EH (cell line): ENCODE measurements at regions not wholly inside any gene's neighbourhood (a gene's known extent, or its start where the extent isn't known, plus 50 kb on each side); places are given as distances from the start of the nearest gene placed in this dataset.

Experiments
- DNase-seq: peaks from one replicate; pipeline ENCODE4 v3.0.0-alpha.2; 2015; ENCODE audit warnings: low read depth

GRCh38 chr14:84006643-84007155 lies 1523.2 kb upstream of the FLRT2 start:
- no peak for DNase-seq

- no peak for DNase-seq
Observed at GRCh38 chr14:84013424-84013823, 1516.5 kb upstream of the FLRT2 start.

GRCh38 chr14:84017495-84017894 lies 1512.4 kb upstream of the FLRT2 start:
- no peak for DNase-seq

- DNase-seq: no peak
Observed at GRCh38 chr14:84021433-84021832, 1508.5 kb upstream of the FLRT2 start.

DNA sequence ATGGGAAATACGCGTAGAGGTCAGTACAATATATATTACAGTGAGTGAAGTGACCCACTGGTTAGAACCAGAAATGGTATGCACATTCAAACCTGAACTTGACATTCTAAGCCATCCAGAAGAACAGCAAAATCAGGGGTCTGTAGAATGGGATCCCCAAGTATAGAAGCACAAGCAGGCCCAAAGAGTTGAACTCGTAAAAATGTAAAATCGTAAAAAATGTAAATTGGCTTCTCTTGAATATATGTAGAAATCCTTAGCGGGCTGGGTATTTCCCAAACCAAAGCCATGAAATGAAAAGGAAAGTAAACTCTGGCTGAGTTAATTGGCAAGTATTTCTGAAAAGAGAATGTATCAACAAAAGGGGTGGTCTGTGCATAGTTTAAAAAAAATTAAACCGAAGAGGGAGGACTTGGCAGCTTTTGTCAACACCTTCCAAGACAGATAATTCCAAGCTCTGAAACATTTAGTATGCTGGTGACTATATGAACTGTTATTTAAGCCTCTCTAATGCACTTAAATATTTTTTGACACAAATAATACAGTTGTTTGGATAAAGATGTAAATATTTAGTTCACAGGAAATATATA lies 1505.6 kb upstream of the FLRT2 start:
- DNase-seq: no peak

DNA sequence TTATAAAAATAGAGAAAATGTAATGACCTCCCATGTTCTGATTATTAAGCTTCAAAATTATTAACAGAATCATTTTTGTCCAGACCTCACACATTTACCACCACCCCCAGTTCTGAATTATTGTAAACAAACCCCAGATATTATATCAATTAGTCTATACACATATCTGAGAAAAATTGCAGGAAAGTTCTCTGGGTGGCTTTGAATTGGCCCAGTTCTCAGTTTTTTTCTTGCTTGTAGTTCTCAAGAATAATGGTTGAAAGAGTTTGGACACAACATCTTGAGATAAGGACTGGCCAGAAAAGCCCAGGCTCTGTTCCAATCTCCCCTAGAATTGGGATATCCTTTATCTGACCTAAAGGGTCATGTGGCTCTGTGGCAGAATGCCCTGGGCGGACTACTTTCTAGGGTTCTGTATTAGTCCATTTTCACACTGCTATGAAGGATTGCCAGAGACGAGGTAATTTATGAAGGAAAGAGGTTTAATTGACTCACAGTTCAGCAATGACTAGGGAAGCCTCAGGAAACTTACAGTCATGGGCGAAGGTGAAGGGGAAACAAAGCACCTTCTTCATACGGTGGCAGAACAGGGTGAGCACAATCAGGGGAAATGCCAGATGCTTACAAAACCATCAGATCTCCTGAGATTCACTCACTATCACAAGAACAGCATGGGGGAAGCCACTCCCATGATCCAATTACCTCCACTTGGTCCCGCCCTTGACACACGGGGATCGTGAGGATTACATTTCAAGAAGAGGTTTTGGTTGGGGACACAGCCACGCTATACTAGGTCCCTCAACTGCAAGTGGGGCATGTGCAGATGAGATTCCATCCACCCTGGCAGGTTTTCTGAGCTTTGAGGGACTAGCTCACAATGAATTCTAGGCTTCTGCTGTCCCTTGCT lies 1504.6 kb upstream of the FLRT2 start:
- DNase-seq: no peak

DNA sequence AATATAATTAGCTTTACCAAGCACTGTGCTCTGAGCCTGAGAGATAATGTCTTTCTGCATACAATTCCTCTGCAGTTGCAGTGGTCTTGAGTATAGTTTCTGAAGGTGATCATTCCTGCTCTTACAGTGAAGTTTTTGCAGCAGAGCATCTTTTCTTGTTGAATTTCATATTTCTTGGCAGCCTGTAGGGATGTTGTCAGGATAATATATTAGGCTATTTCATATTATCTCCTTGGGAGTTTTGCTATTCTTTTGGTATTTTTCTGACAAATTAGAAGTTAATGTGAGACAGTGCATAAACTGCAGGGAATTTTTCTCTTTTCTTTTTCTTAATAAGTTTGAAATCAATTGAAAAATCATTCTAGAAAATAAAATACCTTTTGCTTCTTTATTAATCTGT lies 1502.6 kb upstream of the FLRT2 start:
- no peak for DNase-seq

DNA sequence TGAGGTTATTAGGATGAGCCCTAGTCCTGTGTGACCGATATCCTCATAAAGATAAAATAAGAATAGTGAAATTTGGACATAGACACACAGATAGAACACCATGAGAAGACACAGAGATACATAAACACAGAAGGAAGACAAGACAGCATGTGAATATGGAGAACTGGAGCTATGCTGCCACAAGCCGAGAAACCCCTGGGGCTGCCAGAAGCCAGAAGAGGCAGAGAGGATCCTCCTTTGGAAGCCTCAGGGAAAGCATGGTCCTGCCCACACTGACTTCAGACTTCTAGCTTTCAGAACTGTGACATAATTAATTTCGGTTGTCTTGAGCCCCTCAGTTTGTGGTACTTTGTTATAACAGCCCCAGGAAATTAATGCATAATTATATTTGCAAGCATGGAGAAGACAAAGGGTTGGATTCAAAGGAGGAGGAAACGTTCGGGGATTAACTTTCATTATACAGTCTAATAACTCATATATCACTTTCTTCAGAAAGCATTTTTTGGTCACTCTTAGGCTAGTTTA lies 1501.8 kb upstream of the FLRT2 start:
- DNase-seq: no peak

GRCh38 chr14:84029246-84029645 lies 1500.7 kb upstream of the FLRT2 start:
- DNase-seq: no peak

DNA sequence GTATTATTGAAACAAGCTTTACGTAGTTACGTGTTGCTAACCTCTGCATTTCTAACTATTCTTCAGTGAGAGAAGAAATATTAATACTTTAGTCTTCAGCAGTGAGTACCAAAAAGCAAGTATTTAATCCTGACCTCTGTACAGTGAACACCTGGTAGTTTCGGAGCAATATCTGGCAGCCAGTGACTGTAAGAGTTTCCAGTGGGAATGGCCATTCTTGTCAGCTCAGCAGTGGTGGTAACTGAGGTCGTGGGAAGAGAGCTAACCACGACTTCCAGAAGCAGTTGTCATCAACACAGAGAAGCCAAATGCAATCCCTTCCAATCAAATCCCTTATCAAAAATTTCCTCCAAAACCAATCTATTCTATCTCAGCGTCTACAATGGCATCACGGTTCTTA lies 1500.2 kb upstream of the FLRT2 start:
- no peak for DNase-seq

DNA sequence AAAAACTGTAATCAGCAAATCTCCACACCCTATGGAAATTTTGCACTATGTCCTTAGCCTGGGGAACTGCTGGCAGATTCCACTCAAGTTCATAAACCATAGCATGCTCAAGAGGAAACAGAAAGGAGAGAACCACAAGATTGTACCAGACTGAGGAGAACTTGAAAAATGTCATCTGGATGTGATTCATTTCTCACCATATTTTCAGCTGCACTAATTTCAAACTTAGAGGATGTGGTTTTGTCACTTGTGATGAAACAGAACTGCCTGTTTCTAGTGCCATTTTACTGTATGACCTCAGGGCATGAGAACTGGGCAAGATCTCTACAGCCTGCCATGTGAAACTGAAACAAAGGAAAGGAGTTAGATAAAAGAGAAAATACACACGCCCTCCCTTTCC lies 1493.1 kb upstream of the FLRT2 start:
- DNase-seq: no peak

GRCh38 chr14:84037593-84037992 lies 1492.4 kb upstream of the FLRT2 start:
- DNase-seq: no peak

GRCh38 chr14:84040101-84040500 lies 1489.8 kb upstream of the FLRT2 start:
- DNase-seq: no peak

GRCh38 chr14:84041421-84041820 lies 1488.5 kb upstream of the FLRT2 start:
- no peak for DNase-seq

DNA sequence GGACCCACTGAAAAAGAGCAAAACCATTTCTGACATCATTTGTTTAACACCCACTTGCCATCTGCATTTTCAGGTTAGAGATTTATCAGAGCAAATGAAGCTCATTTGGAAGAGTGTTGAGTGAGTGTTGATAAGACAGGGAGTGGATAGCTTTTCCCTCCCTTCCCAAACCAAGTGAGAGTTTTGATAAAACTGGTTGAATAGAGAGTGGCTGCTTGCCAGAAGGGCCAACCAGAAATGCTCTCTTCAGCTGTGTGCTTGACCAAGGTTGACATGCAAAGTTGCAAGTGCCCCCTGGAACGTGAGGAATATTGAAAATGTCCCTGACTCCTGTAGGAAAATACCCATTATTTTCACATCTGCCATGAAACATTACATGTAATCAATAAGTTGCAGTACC lies 1487.0 kb upstream of the FLRT2 start:
- no peak for DNase-seq

GRCh38 chr14:84064316-84065125 lies 1465.4 kb upstream of the FLRT2 start:
- DNase-seq: no peak

DNA sequence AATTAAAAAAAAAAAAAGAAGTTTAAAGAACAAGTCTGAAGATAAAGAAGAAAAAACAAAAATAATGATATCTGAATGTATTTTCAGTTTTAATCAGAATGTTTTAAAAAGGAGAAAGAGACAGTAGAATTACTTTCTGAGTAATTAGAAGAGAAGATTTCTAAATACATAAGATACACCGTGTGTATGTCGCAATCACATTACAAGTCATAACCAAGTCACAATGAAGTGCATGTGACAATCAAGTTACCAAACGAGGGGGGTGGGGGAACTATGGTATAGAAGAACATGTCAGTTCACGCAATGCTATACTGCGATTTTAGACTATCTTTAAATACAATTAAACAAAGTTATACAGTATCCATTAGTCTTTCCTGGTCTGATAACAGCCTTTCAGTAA lies 1464.1 kb upstream of the FLRT2 start:
- DNase-seq: no peak

- no peak for DNase-seq
Observed at GRCh38 chr14:84068288-84068687, 1461.7 kb upstream of the FLRT2 start.

GRCh38 chr14:84071061-84071460 lies 1458.9 kb upstream of the FLRT2 start:
- DNase-seq: no peak

DNA sequence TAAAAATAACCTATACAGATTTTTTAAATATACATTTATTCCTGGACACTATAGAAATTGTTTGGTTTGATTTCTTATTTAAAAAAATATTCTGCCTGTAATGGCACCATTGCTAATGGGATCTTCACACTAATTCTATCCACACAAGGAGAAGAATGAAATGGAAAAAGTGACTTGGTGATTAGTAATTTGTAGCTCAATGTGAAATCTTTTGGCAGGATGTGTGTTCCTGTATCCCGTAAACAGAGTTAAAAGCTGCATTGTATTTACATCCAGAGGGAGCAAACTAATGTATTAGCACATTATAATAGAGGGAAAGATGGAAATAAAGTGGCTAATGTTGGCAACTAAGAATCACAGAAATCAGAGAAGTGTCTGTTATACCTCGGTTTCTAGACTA lies 1455.3 kb upstream of the FLRT2 start:
- DNase-seq: no peak

- no peak for DNase-seq
Observed at GRCh38 chr14:84080944-84081343, 1449.0 kb upstream of the FLRT2 start.

- no peak for DNase-seq
Observed at GRCh38 chr14:84084056-84084630, 1445.8 kb upstream of the FLRT2 start.
